RWPE1 (cell line): ENCODE measurements at regions not wholly inside any gene's neighbourhood (a gene's known extent, or its start where the extent isn't known, plus 50 kb on each side); places are given as distances from the start of the nearest gene placed in this dataset.
A peak's percentile ranks its signal among the peaks of the same experiment; 100 is the strongest.

ENCODE experiments used
- CTCF ChIA-PET: fragments of 350-600 bp; sonication (Branson Sonifier 250); formaldehyde crosslinking; extraction: SDS; loops from one replicate; lab custom pipeline; 2021; lab: Yijun Ruan, JAX
- POLR2A ChIA-PET: fragments of 400-600 bp; formaldehyde crosslinking; extraction: SDS; loops from one replicate; lab custom pipeline; 2020; ENCODE audit warnings: antibody characterized with exemption; ENCODE audit not compliant: low non-redundant PET; lab: Yijun Ruan, JAX
- DNase-seq: peaks from one replicate; pipeline ENCODE4 v3.0.0; 2012; ENCODE audit warnings: low spot score
- H3K27ac ChIP-seq: fragments of 450-650 bp; 2 replicates; pipeline ENCODE4 v1.5.1; 2017
- CTCF ChIP-seq: fragments of 450-650 bp; conservative IDR thresholded peaks from 2 replicates; pipeline ENCODE4 v1.5.1; 2017; ENCODE audit warnings: low read depth, mild to moderate bottlenecking

- TF ChIP-seq CTCF, result no peak
- POLR2A ChIA-PET, result no interaction called here
- CTCF ChIA-PET, result no interaction called here
- no peak overlapping the region for H3K27ac ChIP-seq
- DNase-seq, result peak; percentile 51
Measured at GRCh38 chr6:14682812-14683211, 563.1 kb upstream of the JARID2 start.

- no peak for DNase-seq
- no peak overlapping the region for H3K27ac ChIP-seq
- ChIA-PET POLR2A (no interaction called here), CTCF (no interaction called here)
- TF ChIP-seq CTCF, result no peak
Measured at GRCh38 chr6:14689639-14690038, 556.2 kb upstream of the JARID2 start.

GRCh38 chr6:14690120-14691056 lies 555.5 kb upstream of the JARID2 start:
- ChIA-PET POLR2A (no interaction called here), CTCF (interaction anchor here (0.6 kb wide), 1 partner anchor 24 kb away, joined by 7 read pairs; no protein-coding TSS in a partner anchor)
- H3K27ac ChIP-seq, result no peak overlapping the region
- DNase-seq, result no peak
- TF ChIP-seq CTCF, result no peak

GRCh38 chr6:14692208-14692607 lies 553.7 kb upstream of the JARID2 start:
- no peak for TF ChIP-seq CTCF
- DNase-seq, result no peak
- POLR2A ChIA-PET, result no interaction called here
- H3K27ac ChIP-seq, result no peak overlapping the region
- CTCF ChIA-PET, result no interaction called here

- ChIA-PET CTCF (interaction anchor here (0.6 to 0.7 kb wide), 2 partner anchors 28 to 727 kb away, joined by 3 read pairs; no protein-coding TSS in a partner anchor), POLR2A (no interaction called here)
- no peak for TF ChIP-seq CTCF
- DNase-seq, result no peak
- H3K27ac ChIP-seq, result no peak overlapping the region
Measured at GRCh38 chr6:14693301-14694192, 552.3 kb upstream of the JARID2 start.

GRCh38 chr6:14694308-14694707 lies 551.6 kb upstream of the JARID2 start:
- ChIA-PET CTCF (interaction anchor here (0.6 kb wide), 1 partner anchor 727 kb away, joined by 3 read pairs; no protein-coding TSS in a partner anchor), POLR2A (no interaction called here)
- no peak for DNase-seq
- TF ChIP-seq CTCF, result no peak
- H3K27ac ChIP-seq, result no peak overlapping the region
